Neuronal stem cell (in vitro differentiated cells): ENCODE measurements at regions not wholly inside any gene's neighbourhood (a gene's known extent, or its start where the extent isn't known, plus 50 kb on each side); places are given as distances from the start of the nearest gene placed in this dataset.
A peak's percentile ranks its signal among the peaks of the same experiment; 100 is the strongest.

Source experiments
- DNase-seq: peaks from one replicate; pipeline ENCODE4 v3.0.0-alpha.2; 2013; ENCODE audit warnings: low spot score
- H2AFZ ChIP-seq: one replicate; pipeline ENCODE4 v1.6.1; 2013; ENCODE audit warnings: mild to moderate bottlenecking, low read length, inconsistent platforms
- H2AK5ac ChIP-seq: 2 replicates; pipeline ENCODE4 v1.6.1; 2013; ENCODE audit warnings: low read depth, mild to moderate bottlenecking, inconsistent platforms, low read length, moderate library complexity, mixed read lengths
- H2BK120ac ChIP-seq: 2 replicates; pipeline ENCODE4 v1.6.1; 2013; ENCODE audit warnings: low read depth, mild to moderate bottlenecking, inconsistent platforms, low read length, moderate library complexity, mixed read lengths
- H2BK12ac ChIP-seq: one replicate; pipeline ENCODE4 v1.6.1; 2013; ENCODE audit warnings: low read length, inconsistent platforms
- H2BK15ac ChIP-seq: 2 replicates; pipeline ENCODE4 v1.6.1; 2013; ENCODE audit warnings: mild to moderate bottlenecking, low read length, inconsistent platforms, mixed read lengths
- H2BK5ac ChIP-seq: one replicate; pipeline ENCODE4 v1.6.1; 2013; ENCODE audit warnings: inconsistent platforms, mild to moderate bottlenecking, low read length, moderate library complexity
- H3K14ac ChIP-seq: one replicate; pipeline ENCODE4 v1.6.1; 2013; ENCODE audit warnings: low read length, inconsistent platforms
- H3K18ac ChIP-seq: 2 replicates; pipeline ENCODE4 v1.6.1; 2013; ENCODE audit warnings: low read length, inconsistent platforms
- H3K23ac ChIP-seq: 2 replicates; pipeline ENCODE4 v1.6.1; 2013; ENCODE audit warnings: low read depth, mild to moderate bottlenecking, mixed read lengths, low read length, inconsistent platforms; ENCODE audit not compliant: poor library complexity
- H3K27ac ChIP-seq: replicated peaks from 3 replicates; pipeline ENCODE4 v1.5.1; 2013; ENCODE audit warnings: low read length, inconsistent platforms
- H3K27me3 ChIP-seq, 3 experiments: 2 replicates each; pipeline ENCODE4 v1.6.1; 2013; ENCODE audit warnings: low read length in 3 of 3, mild to moderate bottlenecking in 2 of 3, inconsistent platforms in 1 of 3, low read depth in 1 of 3, mixed read lengths in 1 of 3, moderate library complexity in 1 of 3; ENCODE audit not compliant: control insufficient read depth in 3 of 3, insufficient read depth in 3 of 3
- H3K36me3 ChIP-seq, 2 donors: replicated peaks in 1 of 2; 2 replicates each; pipeline ENCODE4 v1.6.1; 2013; ENCODE audit warnings: low read length in 2 of 2; ENCODE audit not compliant: control insufficient read depth in 2 of 2, insufficient read depth in 2 of 2
- H3K4ac ChIP-seq: 2 replicates; pipeline ENCODE4 v1.6.1; 2013; ENCODE audit warnings: inconsistent platforms, mild to moderate bottlenecking, low read length, moderate library complexity
- H3K4me1 ChIP-seq, 2 donors: 1 replicate in 1 of 2; 2 replicates in 1 of 2; pipeline ENCODE4 v1.6.1; 2013; ENCODE audit warnings: low read length in 2 of 2, low read depth in 1 of 2; ENCODE audit not compliant: control insufficient read depth in 2 of 2, insufficient read depth in 1 of 2
- H3K4me2 ChIP-seq: one replicate; pipeline ENCODE4 v1.6.1; 2013; ENCODE audit warnings: mild to moderate bottlenecking, low read length, inconsistent platforms; ENCODE audit not compliant: insufficient read depth, poor library complexity, severe bottlenecking
- H3K4me3 ChIP-seq, 2 donors: 2 replicates each; pipeline ENCODE4 v1.5.1; 2013; ENCODE audit warnings: low read length in 2 of 2, mild to moderate bottlenecking in 2 of 2, inconsistent platforms in 1 of 2, moderate library complexity in 1 of 2
- H3K79me1 ChIP-seq: one replicate; pipeline ENCODE4 v1.6.1; 2013; ENCODE audit warnings: low read depth, mild to moderate bottlenecking, inconsistent platforms, low read length, moderate library complexity
- H3K9ac ChIP-seq: one replicate; pipeline ENCODE4 v1.6.1; 2013; ENCODE audit warnings: mild to moderate bottlenecking, low read depth, low read length, inconsistent platforms; ENCODE audit not compliant: poor library complexity
- H3K9me3 ChIP-seq, 2 donors: replicated peaks in 1 of 2; 2 replicates each; pipeline versions ENCODE3 to v1.6.1; 2013; ENCODE audit warnings: low read length in 2 of 2, mild to moderate bottlenecking in 2 of 2, inconsistent platforms in 1 of 2, low read depth in 1 of 2, mixed read lengths in 1 of 2, moderate library complexity in 1 of 2; ENCODE audit not compliant: control insufficient read depth in 2 of 2, insufficient read depth in 1 of 2
- H4K8ac ChIP-seq: one replicate; pipeline ENCODE4 v1.6.1; 2013; ENCODE audit warnings: low read depth, mild to moderate bottlenecking, inconsistent platforms, low read length, moderate library complexity
- H4K91ac ChIP-seq: one replicate; pipeline ENCODE4 v1.6.1; 2013; ENCODE audit warnings: low read length, low read depth, mild to moderate bottlenecking, inconsistent platforms; ENCODE audit not compliant: poor library complexity
- WGBS, 2 donors: extraction: QIAGEN DNeasy Blood & Tissue Kit; methylation state at CpG; one replicate each; pipeline ENCODE4 v1.1.7; 2013; ENCODE audit warnings: missing lambda C conversion rate in 2 of 2, mixed read lengths in 1 of 2; ENCODE audit not compliant: insufficient read length in 2 of 2, insufficient replicate concordance in 1 of 2; ENCODE audit errors: extremely low coverage in 2 of 2; 5-methylcytosine and 5-hydroxymethylcytosine counted together

DNA sequence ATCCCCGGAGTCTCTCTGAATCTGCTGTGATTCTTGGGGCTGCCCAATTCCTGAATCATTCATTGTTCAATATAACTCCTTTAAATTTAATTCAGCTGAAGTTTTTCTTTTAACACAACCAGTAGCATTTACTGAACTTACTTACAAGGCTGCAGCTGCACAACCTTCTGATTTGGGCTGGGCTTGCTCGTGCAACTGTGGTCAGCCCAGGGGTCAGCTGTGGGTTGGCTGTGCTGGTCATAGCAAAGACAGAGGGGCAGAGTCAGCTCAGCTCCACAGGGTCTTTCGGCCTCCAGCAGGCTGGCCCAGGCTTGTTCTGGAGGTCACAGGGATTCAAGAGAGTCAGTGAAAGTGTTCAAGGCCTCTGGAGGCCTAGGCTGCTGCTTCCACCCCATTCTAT is 186.1 kb downstream of the MATN1 start:
- H2BK120ac ChIP-seq = no peak overlapping the region
- H3K36me3 ChIP-seq = no peaks in the 10 kb centered on the region
- H2AK5ac ChIP-seq = no peak overlapping the region
- no peak overlapping the region for H3K4me2 ChIP-seq
- H2BK15ac ChIP-seq = no peak overlapping the region
- H3K4me1 ChIP-seq = no peaks in the 10 kb centered on the region
- H3K23ac ChIP-seq = no peak overlapping the region
- H3K4ac ChIP-seq = no peak overlapping the region
- DNase-seq = no peak
- no peak overlapping the region for H4K8ac ChIP-seq
- no peak overlapping the region for H3K4me3 ChIP-seq
- H3K14ac ChIP-seq = no peak overlapping the region
- H3K27me3 ChIP-seq = no peaks in the 10 kb centered on the region
- no peak overlapping the region for H3K18ac ChIP-seq
- no CpG with 5 or more reads among the region's 3 CpGs for whole genome bisulfite sequencing, 2 donors
- H2BK12ac ChIP-seq = no peak overlapping the region
- H3K79me1 ChIP-seq = no peaks in the 10 kb centered on the region
- no peak overlapping the region for H3K27ac ChIP-seq
- no peak overlapping the region for H3K9ac ChIP-seq
- no peaks in the 10 kb centered on the region for H3K9me3 ChIP-seq
- no peak overlapping the region for H2BK5ac ChIP-seq
- H4K91ac ChIP-seq = no peak overlapping the region
- no peak overlapping the region for H2AFZ ChIP-seq

DNA sequence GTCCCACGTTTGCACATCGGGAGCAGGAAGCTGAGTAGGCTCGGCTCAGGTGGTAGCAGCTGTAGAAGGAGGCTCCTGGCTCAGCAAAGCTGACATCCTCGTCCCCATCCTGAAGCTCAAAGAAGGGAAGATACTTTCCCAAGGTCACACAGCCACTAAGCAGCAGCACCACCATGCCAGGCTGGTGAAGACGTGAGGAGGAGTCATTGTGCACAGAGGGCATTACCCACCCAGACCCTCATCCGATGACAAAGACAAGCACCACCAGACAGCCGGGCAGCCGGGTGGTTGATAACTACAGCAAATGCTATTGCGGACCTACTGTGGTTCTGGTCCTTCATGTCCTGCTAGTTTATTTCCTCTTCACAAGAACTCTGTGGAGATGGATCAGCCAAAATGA is 186.9 kb downstream of the MATN1 start:
- Histone ChIP-seq H2BK120ac (no peak overlapping the region), H3K36me3 (no peaks in the 10 kb centered on the region), H3K9ac (no peak overlapping the region), H2BK5ac (no peak overlapping the region), H3K79me1 (no peaks in the 10 kb centered on the region), H3K4me2 (no peak overlapping the region), H2BK12ac (no peak overlapping the region), H3K4me1 (no peaks in the 10 kb centered on the region), H3K14ac (no peak overlapping the region), H2AFZ (no peak overlapping the region), H3K27me3 (no peaks in the 10 kb centered on the region), H4K8ac (no peak overlapping the region), H3K9me3 (no peaks in the 10 kb centered on the region), H3K18ac (no peak overlapping the region), H3K27ac (no peak overlapping the region), H2BK15ac (no peak overlapping the region), H3K23ac (no peak overlapping the region), H2AK5ac (no peak overlapping the region), H3K4ac (no peak overlapping the region), H3K4me3 (no peak overlapping the region), H4K91ac (no peak overlapping the region)
- WGBS, 2 donors = no CpG with 5 or more reads among the region's 9 CpGs
- no peak for DNase-seq

DNA sequence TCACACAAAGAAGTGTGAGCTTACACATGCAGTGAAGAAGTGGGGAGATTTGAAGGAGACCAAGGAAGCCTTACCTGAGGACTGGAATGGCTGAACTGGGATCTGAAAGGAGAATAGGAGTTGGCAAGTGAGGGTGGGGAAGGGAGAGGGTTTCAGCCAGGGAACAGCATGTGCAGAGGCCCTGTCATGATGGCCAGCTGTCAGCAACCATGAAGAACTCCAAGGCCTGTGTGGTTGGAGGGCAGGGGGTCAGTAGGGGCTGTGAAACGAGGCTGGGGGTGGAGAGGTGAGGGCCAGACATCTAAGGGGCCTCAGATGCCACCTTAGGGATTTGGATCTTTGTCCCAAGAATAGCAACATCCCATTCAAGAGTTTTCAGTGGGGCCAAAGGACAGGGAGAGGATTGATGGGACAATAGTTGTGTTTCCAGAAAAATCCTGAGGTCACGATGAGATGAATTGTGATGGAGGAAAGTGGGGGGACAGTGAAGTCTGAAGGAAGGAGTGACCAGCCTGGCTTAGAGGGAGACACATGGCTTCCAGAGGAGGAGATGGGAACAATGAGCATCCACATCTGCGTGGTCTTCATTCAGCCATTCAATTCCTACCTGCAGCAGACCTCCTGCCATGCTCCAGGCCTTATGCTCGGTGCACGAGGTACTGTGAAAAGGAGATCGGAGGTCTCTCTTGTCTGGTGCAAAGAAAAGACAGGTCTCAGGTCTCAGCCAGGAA is 187.6 kb downstream of the MATN1 start:
- H3K18ac ChIP-seq = no peak overlapping the region
- no peak overlapping the region for H3K23ac ChIP-seq
- no peaks in the 10 kb centered on the region for H3K79me1 ChIP-seq
- DNase-seq = no peak
- no peak overlapping the region for H3K4me2 ChIP-seq
- H4K91ac ChIP-seq = no peak overlapping the region
- no peaks in the 10 kb centered on the region for H3K4me1 ChIP-seq
- no peaks in the 10 kb centered on the region for H3K36me3 ChIP-seq
- no peak overlapping the region for H2BK5ac ChIP-seq
- no peak overlapping the region for H2BK12ac ChIP-seq
- no peak overlapping the region for H3K4me3 ChIP-seq
- H3K27me3 ChIP-seq = no peaks in the 10 kb centered on the region
- no peak overlapping the region for H4K8ac ChIP-seq
- H2AK5ac ChIP-seq = no peak overlapping the region
- H3K27ac ChIP-seq = no peak overlapping the region
- no peaks in the 10 kb centered on the region for H3K9me3 ChIP-seq
- no peak overlapping the region for H3K14ac ChIP-seq
- H2BK15ac ChIP-seq = no peak overlapping the region
- no peak overlapping the region for H3K9ac ChIP-seq
- WGBS, 2 donors = no CpG with 5 or more reads among the region's 6 CpGs
- no peak overlapping the region for H3K4ac ChIP-seq
- H2BK120ac ChIP-seq = no peak overlapping the region
- no peak overlapping the region for H2AFZ ChIP-seq

DNA sequence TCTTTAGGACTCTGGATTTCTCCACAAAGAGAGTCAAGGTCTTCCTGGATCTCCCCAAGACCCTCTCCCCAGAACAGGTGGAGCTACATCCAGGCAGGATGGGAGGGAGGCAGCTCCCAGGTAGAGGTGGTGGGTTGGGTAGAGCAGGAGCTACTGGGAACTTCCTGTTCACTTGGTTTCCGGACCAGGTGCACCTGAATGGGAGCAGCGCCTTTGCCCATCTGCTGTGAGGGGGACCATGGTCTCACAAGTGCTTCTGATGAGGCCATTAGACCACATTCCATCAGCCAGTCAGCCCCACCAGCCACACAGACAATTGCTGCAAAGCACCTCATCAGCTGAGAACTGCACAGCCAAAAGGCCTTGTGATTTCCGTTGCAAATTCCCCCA is 188.8 kb downstream of the MATN1 start:
- no peak for DNase-seq
- H3K36me3 ChIP-seq = no peaks in the 10 kb centered on the region
- no peak overlapping the region for H2BK12ac ChIP-seq
- peak overlapping the region; percentile 2 for H2AK5ac ChIP-seq
- WGBS, 2 donors = no CpG with 5 or more reads among the region's 3 CpGs
- H2BK120ac ChIP-seq = no peak overlapping the region
- H3K14ac ChIP-seq = no peak overlapping the region
- no peaks in the 10 kb centered on the region for H3K9me3 ChIP-seq
- H3K18ac ChIP-seq = no peak overlapping the region
- no peaks in the 10 kb centered on the region for H3K27me3 ChIP-seq
- no peak overlapping the region for H3K27ac ChIP-seq
- no peak overlapping the region for H2AFZ ChIP-seq
- H4K8ac ChIP-seq = no peak overlapping the region
- H3K23ac ChIP-seq = no peak overlapping the region
- no peak overlapping the region for H4K91ac ChIP-seq
- H3K79me1 ChIP-seq = no peaks in the 10 kb centered on the region
- H3K4me1 ChIP-seq = no peaks in the 10 kb centered on the region
- no peak overlapping the region for H3K4ac ChIP-seq
- H2BK15ac ChIP-seq = no peak overlapping the region
- H3K4me3 ChIP-seq = no peak overlapping the region
- H2BK5ac ChIP-seq = no peak overlapping the region
- H3K9ac ChIP-seq = no peak overlapping the region
- H3K4me2 ChIP-seq = no peak overlapping the region
